ENCODE measurements at regions not wholly inside any gene's neighbourhood (a gene's known extent, or its start where the extent isn't known, plus 50 kb on each side); places are given as distances from the start of the nearest gene placed in this dataset.

DNA sequence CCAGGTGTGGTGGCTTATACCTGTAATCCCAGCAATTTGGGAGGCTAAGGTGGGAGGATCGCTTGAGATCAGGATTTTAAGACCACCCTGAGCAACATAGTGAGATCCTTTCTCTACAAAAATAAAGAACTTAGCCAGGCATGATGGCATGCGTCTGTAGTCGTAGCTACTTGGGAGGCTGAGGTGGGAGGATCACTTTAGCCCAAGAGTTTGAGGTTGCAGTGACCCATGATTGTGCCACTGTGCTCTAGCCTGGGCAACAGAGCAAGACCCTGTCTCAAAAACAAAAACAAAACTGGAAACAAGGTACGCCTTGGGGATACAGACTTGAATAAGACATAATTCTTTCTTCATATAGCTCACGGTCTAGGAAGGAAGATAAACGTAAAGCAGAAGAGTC lies 63.1 kb upstream of the GRAMD1B start:
- Histone ChIP-seq H3K4me2 (replicated peaks; ENCODE audit: extremely low read depth, low read length, poor library complexity, severe bottlenecking) (no peak overlapping the region), H3K27me3 (ENCODE audit: control insufficient read depth in 2 of 2, insufficient read depth in 2 of 2, low read length in 2 of 2) (peaks cover 0 to 3% of the 10 kb centered on the region in 2 donors), H4K20me1 (ENCODE audit: insufficient read depth, low read length) (no peaks in the 10 kb centered on the region), H2AFZ (ENCODE audit: insufficient read depth, low read depth, low read length, poor library complexity, severe bottlenecking) (no peak overlapping the region), H3K9ac (ENCODE audit: insufficient read depth, low read length, poor library complexity, severe bottlenecking) (no peak overlapping the region), H3K4me1 (ENCODE audit: control insufficient read depth in 1 of 2, insufficient read depth in 2 of 2, low read length in 2 of 2) (peaks cover 10 to 14% of the 10 kb centered on the region in 2 donors), H3K27ac (ENCODE audit: low read depth in 1 of 2, low read length in 2 of 2) (no peak overlapping the region), H3K36me3 (replicated peaks in 1 of 2; ENCODE audit: control insufficient read depth in 1 of 2, insufficient read depth in 2 of 2, low read length in 2 of 2) (no peaks in the 10 kb centered on the region), H3K4me3 (replicated peaks in 1 of 3; ENCODE audit: low read depth in 2 of 3, low read length in 3 of 3) (no peak overlapping the region), H3K9me3 (replicated peaks in 1 of 2; ENCODE audit: control insufficient read depth in 1 of 2, insufficient read depth in 1 of 2, low read length in 2 of 2) (no peaks in the 10 kb centered on the region), H3K79me2 (ENCODE audit: insufficient read depth, low read length) (no peaks in the 10 kb centered on the region)
- WGBS (ENCODE audit: insufficient coverage), result 100% methylated on average over 1 of the region's 6 CpGs
- no peak for DNase-seq
- intact Hi-C loops (cut with micrococcal nuclease), result no loop called here
- Mint-ChIP-seq H3K36me3 (no peaks in the 10 kb centered on the region), H3K9me3 (peaks cover 0 to 1% (median 0%) of the 10 kb centered on the region in 7 donors), H3K27me3 (ENCODE audit: low read depth in 3 of 3) (peaks cover 1 to 11% (median 2%) of the 10 kb centered on the region in 3 donors), H3K27ac (no peak overlapping the region), H3K4me1 (peaks cover 17% of the 10 kb centered on the region), H3K4me3 (no peak overlapping the region)
- TF ChIP-seq, protein P1, sequence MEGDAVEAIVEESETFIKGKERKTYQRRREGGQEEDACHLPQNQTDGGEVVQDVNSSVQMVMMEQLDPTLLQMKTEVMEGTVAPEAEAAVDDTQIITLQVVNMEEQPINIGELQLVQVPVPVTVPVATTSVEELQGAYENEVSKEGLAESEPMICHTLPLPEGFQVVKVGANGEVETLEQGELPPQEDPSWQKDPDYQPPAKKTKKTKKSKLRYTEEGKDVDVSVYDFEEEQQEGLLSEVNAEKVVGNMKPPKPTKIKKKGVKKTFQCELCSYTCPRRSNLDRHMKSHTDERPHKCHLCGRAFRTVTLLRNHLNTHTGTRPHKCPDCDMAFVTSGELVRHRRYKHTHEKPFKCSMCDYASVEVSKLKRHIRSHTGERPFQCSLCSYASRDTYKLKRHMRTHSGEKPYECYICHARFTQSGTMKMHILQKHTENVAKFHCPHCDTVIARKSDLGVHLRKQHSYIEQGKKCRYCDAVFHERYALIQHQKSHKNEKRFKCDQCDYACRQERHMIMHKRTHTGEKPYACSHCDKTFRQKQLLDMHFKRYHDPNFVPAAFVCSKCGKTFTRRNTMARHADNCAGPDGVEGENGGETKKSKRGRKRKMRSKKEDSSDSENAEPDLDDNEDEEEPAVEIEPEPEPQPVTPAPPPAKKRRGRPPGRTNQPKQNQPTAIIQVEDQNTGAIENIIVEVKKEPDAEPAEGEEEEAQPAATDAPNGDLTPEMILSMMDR (IDR thresholded peaks at IDR 0.05), result no peak

DNA sequence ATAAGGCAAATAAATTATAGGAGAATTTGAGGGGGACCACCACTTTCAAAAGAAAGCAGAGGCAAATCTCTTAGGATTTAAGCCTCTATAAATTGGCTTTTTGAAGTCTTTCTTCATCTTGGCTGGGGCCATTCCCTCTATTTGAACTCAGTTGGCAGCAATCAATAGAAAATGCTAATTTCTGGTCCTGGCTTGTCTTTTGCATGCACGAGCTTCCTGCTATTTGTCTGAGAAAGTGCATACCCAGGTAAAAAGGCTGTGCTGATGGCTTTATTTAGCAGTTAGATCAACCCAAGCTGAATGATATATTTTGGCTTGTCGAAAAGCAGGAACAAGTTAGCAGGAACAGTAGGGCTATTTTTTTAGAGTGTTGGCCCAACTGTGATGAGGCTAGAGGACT lies 64.1 kb upstream of the GRAMD1B start:
- Mint-ChIP-seq H3K36me3 (no peaks in the 10 kb centered on the region), H3K4me3 (no peak overlapping the region), H3K9me3 (peaks cover 0 to 1% (median 0%) of the 10 kb centered on the region in 7 donors), H3K4me1 (peaks cover 19% of the 10 kb centered on the region), H3K27ac (no peak overlapping the region), H3K27me3 (ENCODE audit: low read depth in 3 of 3) (peaks cover 7 to 15% (median 8%) of the 10 kb centered on the region in 3 donors)
- Histone ChIP-seq H3K4me2 (replicated peaks; ENCODE audit: extremely low read depth, low read length, poor library complexity, severe bottlenecking) (no peak overlapping the region), H2AFZ (ENCODE audit: insufficient read depth, low read depth, low read length, poor library complexity, severe bottlenecking) (no peak overlapping the region), H3K9ac (ENCODE audit: insufficient read depth, low read length, poor library complexity, severe bottlenecking) (no peak overlapping the region), H3K79me2 (ENCODE audit: insufficient read depth, low read length) (no peaks in the 10 kb centered on the region), H3K4me3 (replicated peaks in 1 of 3; ENCODE audit: low read depth in 2 of 3, low read length in 3 of 3) (no peak overlapping the region), H4K20me1 (ENCODE audit: insufficient read depth, low read length) (no peaks in the 10 kb centered on the region), H3K9me3 (replicated peaks in 1 of 2; ENCODE audit: control insufficient read depth in 1 of 2, insufficient read depth in 1 of 2, low read length in 2 of 2) (no peaks in the 10 kb centered on the region), H3K27ac (ENCODE audit: low read depth in 1 of 2, low read length in 2 of 2) (no peak overlapping the region), H3K4me1 (ENCODE audit: control insufficient read depth in 1 of 2, insufficient read depth in 2 of 2, low read length in 2 of 2) (peaks cover 10 to 14% of the 10 kb centered on the region in 2 donors), H3K36me3 (replicated peaks in 1 of 2; ENCODE audit: control insufficient read depth in 1 of 2, insufficient read depth in 2 of 2, low read length in 2 of 2) (no peaks in the 10 kb centered on the region), H3K27me3 (ENCODE audit: control insufficient read depth in 2 of 2, insufficient read depth in 2 of 2, low read length in 2 of 2) (peaks cover 3 to 4% of the 10 kb centered on the region in 2 donors)
- no peak for DNase-seq
- WGBS (ENCODE audit: insufficient coverage), result 100% methylated on average over 1 of the region's 2 CpGs
- intact Hi-C loops (cut with micrococcal nuclease), result no loop called here
- TF ChIP-seq, protein P1 (IDR thresholded peaks at IDR 0.05), result no peak

Data from CD14-positive monocyte (primary cell).